CD14-positive monocyte (primary cell): ENCODE measurements at regions not wholly inside any gene's neighbourhood (a gene's known extent, or its start where the extent isn't known, plus 50 kb on each side); places are given as distances from the start of the nearest gene placed in this dataset.
"Not testable (repeated sequence)": the region's sequence is repeated elsewhere in the genome, so short reads cannot be mapped to it uniquely, and the experiment has no call there.

Source experiments
- DNase-seq, 3 donors: peaks; one replicate each; pipeline ENCODE4 v3.0.0-alpha.2; 2011 to 2022
- H2AFZ ChIP-seq: 2 replicates; pipeline ENCODE4 v1.6.0; 2012; ENCODE audit warnings: mild to moderate bottlenecking, low read depth, low read length, inconsistent platforms; ENCODE audit not compliant: insufficient read depth, poor library complexity, severe bottlenecking
- H3K27ac ChIP-seq, 2 donors: 1 replicate in 1 of 2; 2 replicates in 1 of 2; pipeline ENCODE4 v1.5.1; 2012 to 2013; ENCODE audit warnings: low read length in 2 of 2, control low read depth in 1 of 2, inconsistent platforms in 1 of 2, low read depth in 1 of 2, mild to moderate bottlenecking in 1 of 2
- H3K27me3 ChIP-seq, 2 donors: one replicate each; pipeline versions ENCODE4 v1.6.0 to v1.6.1; 2011 to 2013; ENCODE audit warnings: low read length in 2 of 2; ENCODE audit not compliant: control insufficient read depth in 2 of 2, insufficient read depth in 2 of 2
- H3K36me3 ChIP-seq, 2 donors: replicated peaks in 1 of 2; 1 replicate in 1 of 2; 2 replicates in 1 of 2; pipeline versions ENCODE4 v1.5.1 to v1.6.1; 2012 to 2013; ENCODE audit warnings: low read length in 2 of 2, control low read depth in 1 of 2, inconsistent platforms in 1 of 2, mild to moderate bottlenecking in 1 of 2; ENCODE audit not compliant: insufficient read depth in 2 of 2, control insufficient read depth in 1 of 2
- H3K4me1 ChIP-seq, 2 donors: 1 replicate in 1 of 2; 2 replicates in 1 of 2; pipeline versions ENCODE4 v1.5.1 to v1.6.1; 2012 to 2013; ENCODE audit warnings: low read length in 2 of 2, control low read depth in 1 of 2, inconsistent platforms in 1 of 2, mild to moderate bottlenecking in 1 of 2, moderate library complexity in 1 of 2; ENCODE audit not compliant: insufficient read depth in 2 of 2, control insufficient read depth in 1 of 2
- H3K4me2 ChIP-seq: replicated peaks from 2 replicates; pipeline ENCODE3; 2012; ENCODE audit warnings: low read length, moderate library complexity, mild to moderate bottlenecking; ENCODE audit not compliant: poor library complexity, severe bottlenecking; ENCODE audit errors: extremely low read depth
- H3K4me3 ChIP-seq, 3 experiments: fragments of 200-600 bp in 1 of 3; sonication (generic) in 1 of 3; replicated peaks in 1 of 3; 1 replicate in 2 of 3; 2 replicates in 1 of 3; pipeline ENCODE4 v1.5.1; 2011 to 2013; ENCODE audit warnings: low read length in 3 of 3, mild to moderate bottlenecking in 3 of 3, control low read depth in 2 of 3, low read depth in 2 of 3, inconsistent platforms in 1 of 3, moderate library complexity in 1 of 3
- H3K79me2 ChIP-seq: 2 replicates; pipeline ENCODE4 v1.6.0; 2012; ENCODE audit warnings: mild to moderate bottlenecking, control low read depth, inconsistent platforms, low read length, moderate library complexity; ENCODE audit not compliant: insufficient read depth
- H3K9ac ChIP-seq: 2 replicates; pipeline ENCODE4 v1.6.0; 2017; ENCODE audit warnings: low read length, mild to moderate bottlenecking; ENCODE audit not compliant: insufficient read depth, poor library complexity, severe bottlenecking
- H3K9me3 ChIP-seq, 2 donors: replicated peaks in 1 of 2; 1 replicate in 1 of 2; 2 replicates in 1 of 2; pipeline versions ENCODE4 v1.5.1 to v1.6.1; 2012 to 2013; ENCODE audit warnings: low read length in 2 of 2, control low read depth in 1 of 2; ENCODE audit not compliant: control insufficient read depth in 1 of 2, insufficient read depth in 1 of 2
- H4K20me1 ChIP-seq: 2 replicates; pipeline ENCODE4 v1.6.0; 2012; ENCODE audit warnings: mild to moderate bottlenecking, low read length, control low read depth, moderate library complexity; ENCODE audit not compliant: insufficient read depth
- H3K27ac Mint-ChIP-seq, 7 donors: one replicate each; pipeline ENCODE4 v1.8.0; 2020; ENCODE audit warnings: mild to moderate bottlenecking in 7 of 7, mixed read lengths in 7 of 7, moderate library complexity in 6 of 7, inconsistent platforms in 2 of 7
- H3K27me3 Mint-ChIP-seq, 3 donors: one replicate each; pipeline ENCODE4 v1.8.0; 2021 to 2022; ENCODE audit warnings: low read depth in 3 of 3, mild to moderate bottlenecking in 3 of 3, mixed read lengths in 3 of 3, moderate library complexity in 3 of 3, inconsistent platforms in 1 of 3
- H3K36me3 Mint-ChIP-seq, 2 donors: one replicate each; pipeline ENCODE4 v1.8.0; 2020; ENCODE audit warnings: mixed read lengths in 2 of 2, inconsistent platforms in 1 of 2, mild to moderate bottlenecking in 1 of 2
- H3K4me1 Mint-ChIP-seq: one replicate; pipeline ENCODE4 v1.8.0; 2020; ENCODE audit warnings: mild to moderate bottlenecking, mixed read lengths
- H3K4me3 Mint-ChIP-seq, 2 donors: one replicate each; pipeline ENCODE4 v1.8.0; 2020; ENCODE audit warnings: mild to moderate bottlenecking in 2 of 2, mixed read lengths in 2 of 2, moderate library complexity in 1 of 2
- H3K9me3 Mint-ChIP-seq, 7 donors: one replicate each; pipeline ENCODE4 v1.8.0; 2020 to 2022; ENCODE audit warnings: mixed read lengths in 7 of 7, mild to moderate bottlenecking in 6 of 7, moderate library complexity in 6 of 7, inconsistent platforms in 2 of 7
- WGBS: methylation state at CpG from one replicate; pipeline ENCODE4 v1.1.5; 2013; ENCODE audit warnings: missing lambda C conversion rate; ENCODE audit not compliant: insufficient coverage; 5-methylcytosine and 5-hydroxymethylcytosine counted together
- intact Hi-C, 2 donors: fragments of 100-400 bp; cut with micrococcal nuclease; formaldehyde crosslinking; loops; one replicate each; pipeline versions ENCODE4 v1.15.0 to v1.15.1; 2023

GRCh38 chr2:111299635-111300034 is 178.9 kb downstream of the BCL2L11 start:
- H3K9me3 ChIP-seq, H2AFZ ChIP-seq, H3K27me3 Mint-ChIP-seq, H3K27ac ChIP-seq, H3K4me1 Mint-ChIP-seq, H3K27ac Mint-ChIP-seq, H3K79me2 ChIP-seq, H3K36me3 ChIP-seq, H4K20me1 ChIP-seq, H3K9ac ChIP-seq, intact Hi-C loops, H3K9me3 Mint-ChIP-seq, H3K36me3 Mint-ChIP-seq, H3K27me3 ChIP-seq, H3K4me2 ChIP-seq, H3K4me3 ChIP-seq, H3K4me1 ChIP-seq, H3K4me3 Mint-ChIP-seq, DNase-seq: not testable (repeated sequence)
- WGBS, result no CpG with 5 or more reads among the region's 2 CpGs

- intact Hi-C loops, H3K27ac ChIP-seq, DNase-seq, H3K9me3 ChIP-seq, H3K27me3 ChIP-seq, H3K27me3 Mint-ChIP-seq, H3K9ac ChIP-seq, H2AFZ ChIP-seq, H3K4me2 ChIP-seq, H4K20me1 ChIP-seq, H3K79me2 ChIP-seq, H3K27ac Mint-ChIP-seq, H3K36me3 Mint-ChIP-seq, H3K9me3 Mint-ChIP-seq, H3K4me1 ChIP-seq, H3K4me3 ChIP-seq, H3K4me1 Mint-ChIP-seq, H3K4me3 Mint-ChIP-seq, H3K36me3 ChIP-seq: not testable (repeated sequence)
- no CpG with 5 or more reads among the region's 3 CpGs for WGBS
Measured at GRCh38 chr2:111301677-111302076, 181.0 kb downstream of the BCL2L11 start.

- H3K9me3 ChIP-seq, H3K27me3 ChIP-seq, H3K4me1 ChIP-seq, H3K9ac ChIP-seq, H3K4me2 ChIP-seq, intact Hi-C loops, H3K27me3 Mint-ChIP-seq, H3K27ac ChIP-seq, H3K4me3 Mint-ChIP-seq, H3K4me1 Mint-ChIP-seq, H3K79me2 ChIP-seq, H3K36me3 ChIP-seq, H4K20me1 ChIP-seq, H3K27ac Mint-ChIP-seq, H3K36me3 Mint-ChIP-seq, DNase-seq, H3K9me3 Mint-ChIP-seq, H3K4me3 ChIP-seq, H2AFZ ChIP-seq: not testable (repeated sequence)
- no CpG with 5 or more reads among the region's 7 CpGs for WGBS
Measured at GRCh38 chr2:111302397-111303218, 181.9 kb downstream of the BCL2L11 start.

DNA sequence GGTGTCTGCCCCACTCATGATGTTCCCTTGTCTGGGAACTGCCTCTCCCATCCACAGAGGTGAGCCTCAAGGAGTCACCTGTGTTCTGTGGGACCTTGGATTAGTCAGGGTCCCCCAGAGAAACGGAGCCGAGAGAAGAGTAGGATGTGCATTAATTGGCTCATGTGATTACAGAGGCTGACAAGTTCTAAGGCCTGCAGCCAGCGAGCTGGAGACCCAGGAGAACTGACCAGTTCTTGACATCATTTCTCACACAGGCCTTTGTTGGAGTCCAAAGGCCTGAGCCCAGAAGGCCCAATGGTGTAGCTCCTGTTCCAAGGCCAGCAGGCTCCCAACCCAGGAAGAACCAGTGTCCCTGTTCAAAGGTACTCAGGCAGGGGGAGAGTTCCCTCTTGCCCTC is 186.6 kb downstream of the BCL2L11 start:
- H3K27me3 Mint-ChIP-seq, H3K4me3 Mint-ChIP-seq: not testable (repeated sequence)

More for the DNA sequence above, 186.6 kb downstream of the BCL2L11 start:
- H3K9me3 ChIP-seq, H4K20me1 ChIP-seq, H2AFZ ChIP-seq, H3K79me2 ChIP-seq, H3K27ac ChIP-seq, DNase-seq, H3K4me1 ChIP-seq, H3K36me3 ChIP-seq, H3K9me3 Mint-ChIP-seq, H3K4me3 ChIP-seq, H3K27me3 ChIP-seq, H3K27ac Mint-ChIP-seq, intact Hi-C loops, H3K36me3 Mint-ChIP-seq, H3K4me1 Mint-ChIP-seq, H3K4me2 ChIP-seq, H3K9ac ChIP-seq: not testable (repeated sequence)
- 100% methylated on average over 2 of the region's 3 CpGs for WGBS
